Esophagus squamous epithelium (tissue), 5 donors: ENCODE measurements at regions not wholly inside any gene's neighbourhood (a gene's known extent, or its start where the extent isn't known, plus 50 kb on each side); places are given as distances from the start of the nearest gene placed in this dataset.

Experiments used
- DNase-seq: peaks from one replicate; lab custom pipeline; 2025; lab: John Stamatoyannopoulos, UW
- H3K27ac ChIP-seq, 4 donors: fragments of 200-600 bp; sonication (generic); one replicate each; pipeline ENCODE4 v1.5.1; 2016 to 2019; ENCODE audit warnings: mild to moderate bottlenecking in 1 of 4
- H3K27me3 ChIP-seq, 4 donors: fragments of 200-600 bp; sonication (generic); 1 replicate in 3 of 4; 2 replicates in 1 of 4; pipeline versions ENCODE4 v1.5.1 to v1.6.0; 2017 to 2021; ENCODE audit warnings: antibody characterized with exemption in 1 of 4
- H3K36me3 ChIP-seq, 3 donors: fragments of 200-600 bp; sonication (generic); one replicate each; pipeline ENCODE4 v1.5.1; 2016 to 2019
- H3K4me1 ChIP-seq, 3 donors: fragments of 200-600 bp; sonication (generic); one replicate each; pipeline ENCODE4 v1.5.1; 2017 to 2019
- H3K4me3 ChIP-seq, 4 donors: fragments of 200-600 bp; sonication (generic); 1 replicate in 3 of 4; 2 replicates in 1 of 4; pipeline ENCODE4 v1.5.1; 2016 to 2019; ENCODE audit warnings: mild to moderate bottlenecking in 2 of 4, moderate library complexity in 1 of 4
- H3K9me3 ChIP-seq, 3 donors: fragments of 200-600 bp; sonication (generic); one replicate each; pipeline ENCODE4 v1.5.1; 2016 to 2019
- POLR2A ChIP-seq, 4 donors: fragments of 450-650 bp; IDR thresholded peaks; one replicate each; pipeline ENCODE4 v1.6.1; 2017; ENCODE audit warnings: antibody characterized with exemption in 4 of 4, mild to moderate bottlenecking in 4 of 4, moderate library complexity in 3 of 4
- WGBS, 2 donors: methylation state at CpG; one replicate each; pipeline ENCODE4 v1.1.5; 2018; 5-methylcytosine and 5-hydroxymethylcytosine counted together
- intact Hi-C: fragments of 100-400 bp; cut with DNase I; formaldehyde crosslinking; loops from one replicate; pipeline ENCODE4 v1.15.0; 2022
- TF ChIP-seq, protein P1 (sequence below), 6 experiments: fragments of 450-650 bp in 4 of 6; fragments of 200-600 bp in 2 of 6; sonication (generic) in 2 of 6; IDR thresholded peaks; one replicate each; pipeline ENCODE4 v1.5.1; 2016 to 2019; ENCODE audit warnings: antibody characterized with exemption in 6 of 6, mild to moderate bottlenecking in 4 of 6, moderate library complexity in 4 of 6
- donor health status: DM: yes; HTN: yes; CAD: no.

DNA sequence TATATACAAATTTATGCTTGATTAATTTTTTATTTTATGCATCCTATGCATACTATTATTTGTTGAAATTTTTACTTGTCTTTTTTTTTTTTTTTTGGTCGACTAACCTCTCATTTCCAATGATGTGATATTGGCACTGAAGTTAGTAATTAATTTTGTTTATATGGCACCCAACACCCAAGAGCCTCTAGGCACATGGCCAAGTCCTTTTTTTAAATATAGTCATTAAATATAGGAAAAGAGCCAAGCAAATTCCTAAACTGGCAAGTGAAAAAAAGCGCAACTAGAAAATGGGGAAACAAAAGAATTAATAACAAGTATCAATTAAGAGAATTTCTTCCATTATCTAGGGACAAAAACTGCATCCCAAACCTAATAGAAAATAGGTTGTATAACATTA is 85.5 kb upstream of the HS3ST5 start:
- Histone ChIP-seq H3K36me3 (no peaks in the 10 kb centered on the region), H3K27me3 (no peaks in the 10 kb centered on the region), H3K4me3 (no peak overlapping the region), H3K9me3 (no peaks in the 10 kb centered on the region), H3K4me1 (no peaks in the 10 kb centered on the region), H3K27ac (no peak overlapping the region)
- TF ChIP-seq POLR2A (IDR thresholded peaks at IDR 0.05), result no peak
- TF ChIP-seq, protein P1, sequence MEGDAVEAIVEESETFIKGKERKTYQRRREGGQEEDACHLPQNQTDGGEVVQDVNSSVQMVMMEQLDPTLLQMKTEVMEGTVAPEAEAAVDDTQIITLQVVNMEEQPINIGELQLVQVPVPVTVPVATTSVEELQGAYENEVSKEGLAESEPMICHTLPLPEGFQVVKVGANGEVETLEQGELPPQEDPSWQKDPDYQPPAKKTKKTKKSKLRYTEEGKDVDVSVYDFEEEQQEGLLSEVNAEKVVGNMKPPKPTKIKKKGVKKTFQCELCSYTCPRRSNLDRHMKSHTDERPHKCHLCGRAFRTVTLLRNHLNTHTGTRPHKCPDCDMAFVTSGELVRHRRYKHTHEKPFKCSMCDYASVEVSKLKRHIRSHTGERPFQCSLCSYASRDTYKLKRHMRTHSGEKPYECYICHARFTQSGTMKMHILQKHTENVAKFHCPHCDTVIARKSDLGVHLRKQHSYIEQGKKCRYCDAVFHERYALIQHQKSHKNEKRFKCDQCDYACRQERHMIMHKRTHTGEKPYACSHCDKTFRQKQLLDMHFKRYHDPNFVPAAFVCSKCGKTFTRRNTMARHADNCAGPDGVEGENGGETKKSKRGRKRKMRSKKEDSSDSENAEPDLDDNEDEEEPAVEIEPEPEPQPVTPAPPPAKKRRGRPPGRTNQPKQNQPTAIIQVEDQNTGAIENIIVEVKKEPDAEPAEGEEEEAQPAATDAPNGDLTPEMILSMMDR (IDR thresholded peaks at IDR 0.05), result no peak
- 51 to 56% methylated on average over 2 of the region's 2 CpGs for WGBS, 2 donors
- intact Hi-C loops, result no loop called here
- no peak for DNase-seq

DNA sequence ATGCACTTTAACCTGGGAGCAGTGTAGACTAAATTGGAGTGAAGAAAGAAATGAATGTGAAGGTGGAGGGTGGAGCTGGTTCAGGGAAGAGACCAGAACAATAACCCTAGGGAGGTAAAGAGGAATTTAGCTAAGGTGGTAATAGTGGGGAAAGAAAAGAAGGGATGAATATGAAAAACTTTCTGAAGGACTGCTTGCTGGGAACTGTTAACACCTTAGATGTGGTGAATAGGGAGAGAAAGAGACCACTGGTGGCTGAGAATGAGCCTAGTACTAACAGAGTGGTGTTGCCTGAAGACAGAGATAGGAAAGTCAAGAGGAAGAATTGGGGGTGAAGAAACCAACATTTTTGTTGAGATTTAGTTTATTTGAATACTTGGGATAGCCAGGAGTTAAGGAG is 78.4 kb upstream of the HS3ST5 start:
- Histone ChIP-seq H3K27me3 (no peaks in the 10 kb centered on the region), H3K36me3 (no peaks in the 10 kb centered on the region), H3K9me3 (no peaks in the 10 kb centered on the region), H3K4me1 (no peaks in the 10 kb centered on the region), H3K4me3 (no peak overlapping the region), H3K27ac (no peak overlapping the region)
- TF ChIP-seq, protein P1 (IDR thresholded peaks at IDR 0.05), result no peak
- no peak for TF ChIP-seq POLR2A (IDR thresholded peaks at IDR 0.05)
- DNase-seq, result no peak
- intact Hi-C loops, result no loop called here

DNA sequence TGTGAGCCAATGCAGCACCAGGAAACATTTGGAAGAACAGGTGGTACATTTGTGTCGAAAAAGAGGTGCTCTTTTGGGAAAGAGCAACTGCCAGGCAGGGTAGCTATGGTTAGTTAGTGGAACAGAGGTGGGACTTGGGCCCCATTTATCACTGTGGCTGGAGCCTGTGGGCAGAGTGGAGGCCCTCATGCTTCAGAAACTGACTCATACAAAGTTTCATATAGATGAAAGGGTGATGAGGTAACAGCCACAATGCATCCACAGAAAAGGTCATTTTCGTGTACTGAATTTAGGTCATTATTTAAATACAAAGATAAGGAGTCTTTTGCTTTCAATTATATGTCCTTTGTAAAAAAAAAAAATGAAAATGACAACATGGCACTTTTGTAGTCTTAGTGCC is 76.4 kb upstream of the HS3ST5 start:
- DNase-seq, result no peak
- no peak for TF ChIP-seq POLR2A (IDR thresholded peaks at IDR 0.05)
- TF ChIP-seq, protein P1 (IDR thresholded peaks at IDR 0.05), result no peak
- no peaks in the 10 kb centered on the region for H3K27me3 ChIP-seq
- H3K36me3 ChIP-seq, result no peaks in the 10 kb centered on the region
- H3K27ac ChIP-seq, result no peak overlapping the region
- 35 to 47% methylated on average over 2 of the region's 2 CpGs for WGBS, 2 donors
- no peak overlapping the region for H3K4me3 ChIP-seq
- intact Hi-C loops, result no loop called here
- H3K9me3 ChIP-seq, result no peaks in the 10 kb centered on the region
- no peaks in the 10 kb centered on the region for H3K4me1 ChIP-seq

DNA sequence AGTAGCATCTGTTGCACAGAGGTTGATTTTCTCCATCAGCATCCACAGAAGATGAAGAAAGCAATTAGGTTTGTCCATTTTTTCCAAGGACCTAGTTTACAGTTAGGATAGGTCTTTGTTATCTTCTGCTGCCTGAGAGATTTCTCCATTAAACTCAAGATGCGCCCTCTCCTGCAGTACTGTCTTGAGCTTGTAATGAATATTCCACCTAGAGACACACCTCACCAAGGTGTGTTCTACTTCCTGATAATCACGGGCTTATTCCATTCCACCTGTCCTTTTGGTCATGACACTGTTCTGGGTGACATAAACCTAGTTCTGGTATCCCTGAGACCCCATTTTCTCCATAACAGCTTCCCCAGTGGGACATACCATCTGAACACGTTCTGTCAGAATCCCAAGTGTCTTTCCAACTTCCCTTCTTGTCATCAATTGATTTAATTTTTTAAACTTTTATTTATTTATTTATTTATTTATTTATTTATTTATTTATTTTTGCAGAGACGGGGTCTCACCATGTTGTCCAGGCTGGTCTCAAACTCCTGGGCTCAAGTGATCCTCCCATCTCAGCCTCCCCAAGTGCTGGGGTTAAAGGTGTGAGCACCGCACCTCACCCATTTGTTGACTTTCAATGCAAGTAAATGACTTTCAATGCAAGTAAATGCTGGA is 75.6 kb upstream of the HS3ST5 start:
- no peaks in the 10 kb centered on the region for H3K9me3 ChIP-seq
- no peak overlapping the region for H3K4me3 ChIP-seq
- intact Hi-C loops, result no loop called here

DNA sequence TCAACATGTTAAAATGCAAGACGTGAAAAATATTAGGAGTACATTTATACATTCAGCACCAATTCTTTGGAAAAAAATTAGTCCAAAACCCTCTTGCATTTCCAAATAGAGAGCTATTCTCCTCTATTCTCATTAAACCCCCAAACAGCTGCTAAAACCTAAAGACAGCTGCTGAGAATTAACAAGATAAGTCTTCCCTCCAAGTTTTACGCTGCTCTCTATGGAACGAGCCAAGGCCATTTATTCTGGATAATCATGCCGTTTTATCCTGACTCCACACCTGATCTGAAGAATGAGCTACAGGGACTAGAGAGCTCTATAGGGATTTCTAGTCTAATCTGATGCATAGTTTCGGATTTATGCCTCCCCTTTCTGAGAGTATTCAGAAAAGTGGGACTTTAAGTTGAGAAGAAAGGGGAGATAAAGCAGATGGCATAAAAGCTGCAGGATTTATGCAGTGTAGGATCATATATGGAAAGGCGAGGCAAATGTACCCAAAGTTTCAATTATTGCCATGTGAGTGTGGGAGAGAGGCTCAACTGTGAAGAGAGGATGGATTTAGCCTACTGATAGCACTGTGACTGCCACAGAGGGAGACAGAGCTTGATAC is 64.7 kb upstream of the HS3ST5 start:
- Histone ChIP-seq H3K36me3 (no peaks in the 10 kb centered on the region), H3K27me3 (no peaks in the 10 kb centered on the region), H3K4me3 (no peak overlapping the region), H3K27ac (no peak overlapping the region), H3K9me3 (no peaks in the 10 kb centered on the region), H3K4me1 (no peaks in the 10 kb centered on the region)
- intact Hi-C loops, result no loop called here
- DNase-seq, result no peak
- 59 to 68% methylated on average over 6 of the region's 6 CpGs for WGBS, 2 donors
- no peak for TF ChIP-seq POLR2A (IDR thresholded peaks at IDR 0.05)
- TF ChIP-seq, protein P1 (IDR thresholded peaks at IDR 0.05), result no peak

More for the DNA sequence above, 75.6 kb upstream of the HS3ST5 start:
- Histone ChIP-seq H3K27me3 (no peaks in the 10 kb centered on the region), H3K4me1 (no peaks in the 10 kb centered on the region), H3K36me3 (no peaks in the 10 kb centered on the region), H3K27ac (no peak overlapping the region)
- TF ChIP-seq POLR2A (IDR thresholded peaks at IDR 0.05), result no peak
- TF ChIP-seq, protein P1 (IDR thresholded peaks at IDR 0.05), result no peak
- no peak for DNase-seq
- 77 to 79% methylated on average over 5 of the region's 5 CpGs for WGBS, 2 donors
